ENCODE measurements at regions not wholly inside any gene's neighbourhood (a gene's known extent, or its start where the extent isn't known, plus 50 kb on each side); places are given as distances from the start of the nearest gene placed in this dataset.

DNA sequence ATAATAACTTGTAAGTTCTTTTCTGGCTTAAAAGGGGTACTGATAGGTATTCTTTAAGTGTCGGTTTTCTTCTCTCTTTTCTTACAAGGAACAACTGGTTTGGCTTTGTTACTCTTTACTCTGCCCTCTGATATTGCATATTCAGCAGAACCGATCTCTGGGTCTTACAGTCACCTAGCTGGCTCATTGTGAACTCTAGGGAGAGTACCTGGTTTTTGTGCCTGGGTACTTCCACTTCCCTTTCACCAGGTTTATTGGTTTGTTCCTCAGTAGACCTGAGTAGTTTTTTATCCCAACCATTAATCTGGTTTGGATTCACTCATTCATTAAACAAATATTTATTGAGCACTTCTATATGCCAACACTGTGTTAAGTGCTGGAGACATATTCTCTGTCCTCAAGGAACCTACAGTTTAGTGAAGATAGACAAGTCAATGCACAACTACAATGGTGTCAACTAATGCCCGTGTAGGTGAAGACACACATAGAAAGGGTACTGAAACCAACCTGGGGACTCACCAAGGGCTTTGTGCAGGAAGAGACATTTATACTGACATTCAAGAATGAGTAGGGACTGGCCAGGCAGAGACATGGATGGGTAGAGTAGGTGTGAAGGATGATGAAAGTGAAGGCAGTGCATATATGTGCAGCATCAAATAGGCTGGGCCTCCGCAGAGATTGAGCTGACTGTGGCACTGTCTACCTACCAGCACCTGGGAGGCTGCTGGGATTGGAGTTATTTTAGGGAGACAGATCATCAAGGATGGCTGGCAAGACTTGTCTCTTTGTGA lies 348.8 kb upstream of the C11orf87 start:
- no peak for TF ChIP-seq ZNF324 (CRISPR knock-in tag; IDR thresholded peaks at IDR 0.05)
- no peak for TF ChIP-seq ZNF75A (CRISPR knock-in tag; IDR thresholded peaks at IDR 0.05)
- TF ChIP-seq HMGN3 (IDR thresholded peaks at IDR 0.05; ENCODE audit: borderline replicate concordance, extremely low read depth, insufficient read length, low read depth, low read length): no peak
- TF ChIP-seq SLC30A9 (CRISPR knock-in tag; IDR thresholded peaks at IDR 0.05): no peak
- no peak for TF ChIP-seq ZNF212 (CRISPR knock-in tag; IDR thresholded peaks at IDR 0.05)
- no peak for TF ChIP-seq ZNF146 (CRISPR knock-in tag; IDR thresholded peaks at IDR 0.05; ENCODE audit: unreplicated experiment)
- no peak for TF ChIP-seq BRF1 (IDR thresholded peaks at IDR 0.05; ENCODE audit: borderline replicate concordance, extremely low read depth, insufficient read length)
- TF ChIP-seq, protein P1, sequence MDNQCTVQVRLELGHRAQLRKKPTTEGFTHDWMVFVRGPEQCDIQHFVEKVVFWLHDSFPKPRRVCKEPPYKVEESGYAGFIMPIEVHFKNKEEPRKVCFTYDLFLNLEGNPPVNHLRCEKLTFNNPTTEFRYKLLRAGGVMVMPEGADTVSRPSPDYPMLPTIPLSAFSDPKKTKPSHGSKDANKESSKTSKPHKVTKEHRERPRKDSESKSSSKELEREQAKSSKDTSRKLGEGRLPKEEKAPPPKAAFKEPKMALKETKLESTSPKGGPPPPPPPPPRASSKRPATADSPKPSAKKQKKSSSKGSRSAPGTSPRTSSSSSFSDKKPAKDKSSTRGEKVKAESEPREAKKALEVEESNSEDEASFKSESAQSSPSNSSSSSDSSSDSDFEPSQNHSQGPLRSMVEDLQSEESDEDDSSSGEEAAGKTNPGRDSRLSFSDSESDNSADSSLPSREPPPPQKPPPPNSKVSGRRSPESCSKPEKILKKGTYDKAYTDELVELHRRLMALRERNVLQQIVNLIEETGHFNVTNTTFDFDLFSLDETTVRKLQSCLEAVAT (IDR thresholded peaks at IDR 0.05): no peak
- TF ChIP-seq, protein P2, sequence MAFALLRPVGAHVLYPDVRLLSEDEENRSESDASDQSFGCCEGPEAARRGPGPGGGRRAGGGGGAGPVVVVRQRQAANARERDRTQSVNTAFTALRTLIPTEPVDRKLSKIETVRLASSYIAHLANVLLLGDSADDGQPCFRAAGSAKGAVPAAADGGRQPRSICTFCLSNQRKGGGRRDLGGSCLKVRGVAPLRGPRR (CRISPR knock-in tag; IDR thresholded peaks at IDR 0.05): no peak
- no peak for TF ChIP-seq ZFX (CRISPR knock-in tag; IDR thresholded peaks at IDR 0.05)
- no peak for TF ChIP-seq ZNF124 (CRISPR knock-in tag; IDR thresholded peaks at IDR 0.05)
- no peak for TF ChIP-seq ZNF165 (CRISPR knock-in tag; IDR thresholded peaks at IDR 0.05; ENCODE audit: borderline replicate concordance)
- TF ChIP-seq ZZZ3 (IDR thresholded peaks at IDR 0.05): no peak
- TF ChIP-seq, protein P3, sequence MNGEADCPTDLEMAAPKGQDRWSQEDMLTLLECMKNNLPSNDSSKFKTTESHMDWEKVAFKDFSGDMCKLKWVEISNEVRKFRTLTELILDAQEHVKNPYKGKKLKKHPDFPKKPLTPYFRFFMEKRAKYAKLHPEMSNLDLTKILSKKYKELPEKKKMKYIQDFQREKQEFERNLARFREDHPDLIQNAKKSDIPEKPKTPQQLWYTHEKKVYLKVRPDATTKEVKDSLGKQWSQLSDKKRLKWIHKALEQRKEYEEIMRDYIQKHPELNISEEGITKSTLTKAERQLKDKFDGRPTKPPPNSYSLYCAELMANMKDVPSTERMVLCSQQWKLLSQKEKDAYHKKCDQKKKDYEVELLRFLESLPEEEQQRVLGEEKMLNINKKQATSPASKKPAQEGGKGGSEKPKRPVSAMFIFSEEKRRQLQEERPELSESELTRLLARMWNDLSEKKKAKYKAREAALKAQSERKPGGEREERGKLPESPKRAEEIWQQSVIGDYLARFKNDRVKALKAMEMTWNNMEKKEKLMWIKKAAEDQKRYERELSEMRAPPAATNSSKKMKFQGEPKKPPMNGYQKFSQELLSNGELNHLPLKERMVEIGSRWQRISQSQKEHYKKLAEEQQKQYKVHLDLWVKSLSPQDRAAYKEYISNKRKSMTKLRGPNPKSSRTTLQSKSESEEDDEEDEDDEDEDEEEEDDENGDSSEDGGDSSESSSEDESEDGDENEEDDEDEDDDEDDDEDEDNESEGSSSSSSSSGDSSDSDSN (IDR thresholded peaks at IDR 0.05; ENCODE audit: borderline replicate concordance in 1 of 2, low read depth in 2 of 2, low read length in 2 of 2): no peak
- intact Hi-C loops (cut with micrococcal nuclease) (no loop called here), in situ Hi-C loops (cut with MboI) (no loop called here)
- DNase-seq (ENCODE audit: extremely low read depth in 1 of 4, low spot score in 3 of 4) (no peak), FAIRE-seq (no peak), ATAC-seq (no peak)
- no peak overlapping the region for H3K4me2 ChIP-seq (ENCODE audit: insufficient read depth, low read length)
- no peak overlapping the region for H3K9ac ChIP-seq (ENCODE audit: insufficient read depth in 1 of 2, low read depth in 2 of 2, low read length in 2 of 2)
- no peak overlapping the region for H3K4me3 ChIP-seq
- H3K27ac ChIP-seq (ENCODE audit: extremely low read depth, low read depth, low read length): no peak overlapping the region
- H3K27me3 ChIP-seq (ENCODE audit: control insufficient read depth in 2 of 2, insufficient read depth in 2 of 2, low read length in 2 of 2): no peaks in the 10 kb centered on the region
- no peaks in the 10 kb centered on the region for H4K20me1 ChIP-seq (replicated peaks; ENCODE audit: control insufficient read depth, insufficient read depth, low read length)
- no TSS peak for BruUV-seq (replicated peaks)
- H3K9me1 ChIP-seq (ENCODE audit: control insufficient read depth, insufficient read depth, low read length): no peaks in the 10 kb centered on the region
- POLR2A ChIA-PET: no interaction called here
- H3K36me3 ChIP-seq (ENCODE audit: control insufficient read depth, insufficient read depth, low read length): no peaks in the 10 kb centered on the region
- H3K79me2 ChIP-seq (ENCODE audit: control insufficient read depth, insufficient read depth, low read length): no peaks in the 10 kb centered on the region
- CTCF ChIA-PET (ENCODE audit: low intra/inter-chr PET ratio): no interaction called here
- H3K9me3 ChIP-seq (replicated peaks; ENCODE audit: control insufficient read depth, insufficient read depth, low read depth, low read length): no peaks in the 10 kb centered on the region
- H2AFZ ChIP-seq (ENCODE audit: low read depth, low read length): no peak overlapping the region
- 2% methylated on average over 4 of the region's 4 CpGs for WGBS (ENCODE audit: insufficient coverage, low coverage, missing lambda C conversion rate)
- no peaks in the 10 kb centered on the region for H3K4me1 ChIP-seq (replicated peaks in 1 of 2; ENCODE audit: control insufficient read depth in 2 of 2, insufficient read depth in 2 of 2, low read length in 2 of 2)
